GM10266 (cell line): ENCODE measurements at regions not wholly inside any gene's neighbourhood (a gene's known extent, or its start where the extent isn't known, plus 50 kb on each side); places are given as distances from the start of the nearest gene placed in this dataset.

Experiments used
- DNase-seq: peaks from one replicate; pipeline ENCODE4 v3.0.0; 2012; ENCODE audit errors: extremely low spot score
- TF ChIP-seq, protein P1 (sequence below): IDR thresholded peaks from 2 replicates; pipeline ENCODE4 v1.5.1; 2012; ENCODE audit warnings: mild to moderate bottlenecking, low read depth; ENCODE audit not compliant: control insufficient read depth, insufficient read depth; ENCODE audit errors: missing control alignments

DNA sequence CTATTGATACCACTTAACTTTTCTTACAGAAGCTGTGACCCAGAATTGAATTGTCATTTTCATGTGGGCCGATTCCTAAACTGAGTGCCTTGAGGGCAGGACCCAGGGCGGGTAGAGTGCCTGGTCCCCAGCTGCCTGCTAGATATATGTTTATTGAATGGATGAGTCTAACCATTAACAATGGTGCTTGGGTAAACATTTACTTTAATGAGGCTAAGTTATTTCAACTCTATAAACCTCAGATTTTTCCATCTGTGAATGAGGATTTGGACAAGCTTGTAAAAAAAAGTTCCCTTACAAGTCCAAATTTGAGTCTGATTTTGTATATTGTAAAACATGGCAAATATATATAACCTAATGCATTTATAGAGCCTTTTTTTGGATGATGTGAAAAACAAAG is 181.8 kb upstream of the ELL2 start:
- TF ChIP-seq, protein P1, sequence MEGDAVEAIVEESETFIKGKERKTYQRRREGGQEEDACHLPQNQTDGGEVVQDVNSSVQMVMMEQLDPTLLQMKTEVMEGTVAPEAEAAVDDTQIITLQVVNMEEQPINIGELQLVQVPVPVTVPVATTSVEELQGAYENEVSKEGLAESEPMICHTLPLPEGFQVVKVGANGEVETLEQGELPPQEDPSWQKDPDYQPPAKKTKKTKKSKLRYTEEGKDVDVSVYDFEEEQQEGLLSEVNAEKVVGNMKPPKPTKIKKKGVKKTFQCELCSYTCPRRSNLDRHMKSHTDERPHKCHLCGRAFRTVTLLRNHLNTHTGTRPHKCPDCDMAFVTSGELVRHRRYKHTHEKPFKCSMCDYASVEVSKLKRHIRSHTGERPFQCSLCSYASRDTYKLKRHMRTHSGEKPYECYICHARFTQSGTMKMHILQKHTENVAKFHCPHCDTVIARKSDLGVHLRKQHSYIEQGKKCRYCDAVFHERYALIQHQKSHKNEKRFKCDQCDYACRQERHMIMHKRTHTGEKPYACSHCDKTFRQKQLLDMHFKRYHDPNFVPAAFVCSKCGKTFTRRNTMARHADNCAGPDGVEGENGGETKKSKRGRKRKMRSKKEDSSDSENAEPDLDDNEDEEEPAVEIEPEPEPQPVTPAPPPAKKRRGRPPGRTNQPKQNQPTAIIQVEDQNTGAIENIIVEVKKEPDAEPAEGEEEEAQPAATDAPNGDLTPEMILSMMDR, result no peak
- no peak for DNase-seq

DNA sequence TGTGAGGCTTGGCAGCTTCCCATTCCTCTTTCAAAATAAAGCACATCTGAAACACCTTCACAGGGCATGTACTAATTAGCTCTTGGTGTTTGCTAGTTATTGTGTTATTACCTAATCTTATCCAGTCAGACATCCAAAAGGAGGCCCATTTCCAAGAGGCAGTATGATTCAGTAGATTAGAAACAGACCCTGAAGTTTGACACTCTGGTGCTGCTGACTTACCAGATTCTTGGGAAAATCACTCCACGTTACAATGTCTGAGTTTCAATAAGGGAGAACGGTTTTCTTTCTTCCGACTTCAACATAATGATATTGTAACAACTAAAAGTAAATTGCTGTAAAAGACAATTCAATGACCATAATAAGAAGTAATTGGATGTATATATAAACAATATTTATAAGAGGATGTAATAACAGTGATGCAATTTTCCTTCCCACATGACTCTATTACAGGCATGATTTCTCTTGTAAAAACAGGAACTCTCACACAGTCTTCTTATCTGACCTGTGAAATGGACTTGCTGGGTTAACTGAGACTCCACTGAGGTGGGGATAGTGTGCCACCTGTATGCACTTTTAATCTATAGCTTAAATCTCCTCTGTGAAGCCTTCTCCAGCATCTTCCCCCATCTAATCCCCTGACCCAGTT is 181.3 kb upstream of the ELL2 start:
- TF ChIP-seq, protein P1, result no peak
- no peak for DNase-seq

- DNase-seq, result no peak
These were observed 180.6 kb upstream of the ELL2 start for GRCh38 chr5:96142184-96142781.

GRCh38 chr5:96141749-96142148 is 180.1 kb upstream of the ELL2 start:
- DNase-seq, result no peak
- TF ChIP-seq, protein P1, result no peak

More at GRCh38 chr5:96142184-96142781, 180.6 kb upstream of the ELL2 start:
- TF ChIP-seq, protein P1, result no peak

DNA sequence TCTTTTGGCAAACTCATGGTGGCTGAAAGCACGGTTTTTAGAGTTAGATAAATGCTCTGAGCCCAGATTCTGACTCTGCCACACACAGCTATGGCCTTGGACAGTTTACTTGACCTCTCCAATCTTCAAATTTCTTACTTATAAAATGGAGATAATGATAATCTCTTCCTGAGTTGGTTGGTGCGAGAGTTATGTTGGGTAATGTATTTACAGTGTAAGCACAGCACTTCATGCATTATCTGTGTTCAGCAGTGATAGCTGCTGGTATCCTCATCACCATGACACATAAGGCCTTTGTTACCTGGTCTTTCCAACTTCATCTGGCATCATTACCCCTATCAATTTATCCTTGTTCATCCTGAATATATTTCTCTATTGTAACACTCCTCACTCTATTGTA is 178.8 kb upstream of the ELL2 start:
- TF ChIP-seq, protein P1, result no peak
- no peak for DNase-seq

- no peak for DNase-seq
- TF ChIP-seq, protein P1, result no peak
These were observed 178.4 kb upstream of the ELL2 start for GRCh38 chr5:96140084-96140483.

GRCh38 chr5:96134886-96135285 is 173.2 kb upstream of the ELL2 start:
- TF ChIP-seq, protein P1, result no peak
- DNase-seq, result no peak
